ENCODE measurements at regions not wholly inside any gene's neighbourhood (a gene's known extent, or its start where the extent isn't known, plus 50 kb on each side); places are given as distances from the start of the nearest gene placed in this dataset.

DNA sequence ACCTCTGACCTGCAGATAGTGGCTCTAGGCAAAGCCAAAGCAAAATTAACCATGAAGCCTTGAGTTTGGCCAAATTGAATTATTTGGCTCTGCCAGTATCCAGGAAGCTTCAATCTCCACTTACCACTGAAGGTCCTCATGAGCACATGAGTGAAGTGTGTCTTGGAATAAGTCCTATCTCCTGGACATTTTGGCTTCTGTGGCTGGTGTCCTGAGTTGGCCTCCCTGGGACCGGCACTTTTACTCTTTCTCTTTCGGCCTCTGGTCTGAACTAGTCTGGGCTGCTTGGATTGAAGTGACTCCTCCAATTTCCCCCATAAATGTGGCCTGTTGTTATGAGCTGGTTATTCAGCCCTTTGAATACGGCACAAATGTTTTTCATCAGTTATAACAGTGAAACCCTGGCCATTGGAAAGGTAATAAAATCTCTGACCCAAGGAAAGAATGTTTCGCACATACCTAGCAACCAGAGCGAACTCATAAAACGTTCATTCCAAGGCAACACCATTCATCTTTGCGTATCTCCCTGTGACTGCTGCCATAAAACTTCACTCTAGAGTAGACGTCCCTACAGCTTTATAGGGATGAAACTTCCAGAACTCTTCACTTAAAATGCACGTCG lies 216.4 kb downstream of the LPIN1 start:
- TF ChIP-seq ZNF274 (IDR thresholded peaks at IDR 0.05; ENCODE audit: low read depth, low read length) (no peak), YY1 (IDR thresholded peaks at IDR 0.05; ENCODE audit: insufficient read depth, insufficient read length) (no peak)
